ENCODE measurements at regions not wholly inside any gene's neighbourhood (a gene's known extent, or its start where the extent isn't known, plus 50 kb on each side); places are given as distances from the start of the nearest gene placed in this dataset.
"Not testable (repeated sequence)": the region's sequence is repeated elsewhere in the genome, so short reads cannot be mapped to it uniquely, and the experiment has no call there.

DNA sequence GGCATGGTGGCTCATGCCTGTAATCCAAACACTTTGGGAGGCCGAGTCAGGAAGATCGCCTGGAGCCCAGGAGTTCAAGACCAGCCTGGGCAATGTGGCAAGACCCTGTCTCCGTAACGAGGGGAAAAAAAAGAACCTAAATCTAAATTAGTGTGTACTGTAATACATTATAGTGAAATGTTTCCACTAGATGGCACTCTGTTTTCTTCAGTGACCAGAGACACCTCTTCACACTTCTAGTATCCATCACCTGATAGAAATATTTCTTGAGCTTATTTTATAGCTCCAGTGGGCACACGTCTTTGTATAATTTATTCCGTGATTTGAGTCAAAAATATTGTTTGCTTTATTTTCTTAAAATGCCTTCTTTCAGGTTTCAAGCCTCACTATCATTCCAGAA, 600.9 kb upstream of the DIPK2B start:
- no peak for ATAC-seq
- intact Hi-C loops (cut with micrococcal nuclease; ENCODE audit: unreplicated experiment) (no loop called here), in situ Hi-C loops (cut with HindIII; ENCODE audit: extremely low pct_ligation_motif_present, low pct_unique_long_range_greater_than_20kb) (no loop called here)
- Histone ChIP-seq H3K27me3 (ENCODE audit: control insufficient read depth in 1 of 2, insufficient read depth in 2 of 2, low read length in 2 of 2) (no peaks in the 10 kb centered on the region), H3K27ac (ENCODE audit: extremely low read length, insufficient read depth, low read length) (no peak overlapping the region), H3K4me1 (ENCODE audit: insufficient read depth, low read length) (no peaks in the 10 kb centered on the region), H3K4me3 (replicated peaks in 1 of 3; ENCODE audit: insufficient read depth in 1 of 3, low read depth in 2 of 3, low read length in 3 of 3) (no peak overlapping the region), H4K20me1 (ENCODE audit: insufficient read depth, low read length) (no peaks in the 10 kb centered on the region), H3K9ac (ENCODE audit: insufficient read depth, low read depth, low read length) (no peak overlapping the region), H3K36me3 (replicated peaks in 1 of 2; ENCODE audit: control insufficient read depth in 1 of 2, insufficient read depth in 2 of 2, low read length in 2 of 2) (no peaks in the 10 kb centered on the region), H3K9me3 (ENCODE audit: low read length) (no peaks in the 10 kb centered on the region), H3K79me2 (ENCODE audit: insufficient read depth, low read length) (peaks cover 3% of the 10 kb centered on the region), H2AFZ (ENCODE audit: low read length) (no peak overlapping the region), H3K4me2 (ENCODE audit: low read depth, low read length) (no peak overlapping the region)
- no peak for TF ChIP-seq SP140L (CRISPR knock-in tag; IDR thresholded peaks at IDR 0.05; ENCODE audit: borderline replicate concordance)
- TF ChIP-seq ATF1 (CRISPR knock-in tag; IDR thresholded peaks at IDR 0.05): no peak
- TF ChIP-seq, protein P1, sequence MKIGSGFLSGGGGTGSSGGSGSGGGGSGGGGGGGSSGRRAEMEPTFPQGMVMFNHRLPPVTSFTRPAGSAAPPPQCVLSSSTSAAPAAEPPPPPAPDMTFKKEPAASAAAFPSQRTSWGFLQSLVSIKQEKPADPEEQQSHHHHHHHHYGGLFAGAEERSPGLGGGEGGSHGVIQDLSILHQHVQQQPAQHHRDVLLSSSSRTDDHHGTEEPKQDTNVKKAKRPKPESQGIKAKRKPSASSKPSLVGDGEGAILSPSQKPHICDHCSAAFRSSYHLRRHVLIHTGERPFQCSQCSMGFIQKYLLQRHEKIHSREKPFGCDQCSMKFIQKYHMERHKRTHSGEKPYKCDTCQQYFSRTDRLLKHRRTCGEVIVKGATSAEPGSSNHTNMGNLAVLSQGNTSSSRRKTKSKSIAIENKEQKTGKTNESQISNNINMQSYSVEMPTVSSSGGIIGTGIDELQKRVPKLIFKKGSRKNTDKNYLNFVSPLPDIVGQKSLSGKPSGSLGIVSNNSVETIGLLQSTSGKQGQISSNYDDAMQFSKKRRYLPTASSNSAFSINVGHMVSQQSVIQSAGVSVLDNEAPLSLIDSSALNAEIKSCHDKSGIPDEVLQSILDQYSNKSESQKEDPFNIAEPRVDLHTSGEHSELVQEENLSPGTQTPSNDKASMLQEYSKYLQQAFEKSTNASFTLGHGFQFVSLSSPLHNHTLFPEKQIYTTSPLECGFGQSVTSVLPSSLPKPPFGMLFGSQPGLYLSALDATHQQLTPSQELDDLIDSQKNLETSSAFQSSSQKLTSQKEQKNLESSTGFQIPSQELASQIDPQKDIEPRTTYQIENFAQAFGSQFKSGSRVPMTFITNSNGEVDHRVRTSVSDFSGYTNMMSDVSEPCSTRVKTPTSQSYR (CRISPR knock-in tag; IDR thresholded peaks at IDR 0.05; ENCODE audit: borderline replicate concordance): no peak
- no peak for TF ChIP-seq ZNF788 (CRISPR knock-in tag; IDR thresholded peaks at IDR 0.05; ENCODE audit: borderline replicate concordance)
- TF ChIP-seq STAG1 (CRISPR knock-in tag; IDR thresholded peaks at IDR 0.05): peak; percentile 41
- TF ChIP-seq, protein P2, sequence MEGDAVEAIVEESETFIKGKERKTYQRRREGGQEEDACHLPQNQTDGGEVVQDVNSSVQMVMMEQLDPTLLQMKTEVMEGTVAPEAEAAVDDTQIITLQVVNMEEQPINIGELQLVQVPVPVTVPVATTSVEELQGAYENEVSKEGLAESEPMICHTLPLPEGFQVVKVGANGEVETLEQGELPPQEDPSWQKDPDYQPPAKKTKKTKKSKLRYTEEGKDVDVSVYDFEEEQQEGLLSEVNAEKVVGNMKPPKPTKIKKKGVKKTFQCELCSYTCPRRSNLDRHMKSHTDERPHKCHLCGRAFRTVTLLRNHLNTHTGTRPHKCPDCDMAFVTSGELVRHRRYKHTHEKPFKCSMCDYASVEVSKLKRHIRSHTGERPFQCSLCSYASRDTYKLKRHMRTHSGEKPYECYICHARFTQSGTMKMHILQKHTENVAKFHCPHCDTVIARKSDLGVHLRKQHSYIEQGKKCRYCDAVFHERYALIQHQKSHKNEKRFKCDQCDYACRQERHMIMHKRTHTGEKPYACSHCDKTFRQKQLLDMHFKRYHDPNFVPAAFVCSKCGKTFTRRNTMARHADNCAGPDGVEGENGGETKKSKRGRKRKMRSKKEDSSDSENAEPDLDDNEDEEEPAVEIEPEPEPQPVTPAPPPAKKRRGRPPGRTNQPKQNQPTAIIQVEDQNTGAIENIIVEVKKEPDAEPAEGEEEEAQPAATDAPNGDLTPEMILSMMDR (CRISPR knock-in tag; IDR thresholded peaks at IDR 0.05): peak; percentile 20; the same call in 1 of the 2 replicates
- TF ChIP-seq ZNF34 (CRISPR knock-in tag; IDR thresholded peaks at IDR 0.05; ENCODE audit: borderline replicate concordance): no peak
- TF ChIP-seq TBX2 (CRISPR knock-in tag; IDR thresholded peaks at IDR 0.05; ENCODE audit: borderline replicate concordance): no peak
- no peak for DNase-seq (ENCODE audit: low spot score)
- WGBS (ENCODE audit: low lambda C conversion rate): 85% methylated on average over 6 of the region's 6 CpGs
- POLR2A ChIA-PET: no interaction called here
- no peak for FAIRE-seq
- CTCF ChIA-PET (ENCODE audit: low intra/inter-chr PET ratio, low total read pairs): interaction anchor here (1.0 kb wide), 1 partner anchor 575 kb away, joined by 3 read pairs; no protein-coding TSS in a partner anchor
- BruUV-seq (replicated peaks): no TSS peak

DNA sequence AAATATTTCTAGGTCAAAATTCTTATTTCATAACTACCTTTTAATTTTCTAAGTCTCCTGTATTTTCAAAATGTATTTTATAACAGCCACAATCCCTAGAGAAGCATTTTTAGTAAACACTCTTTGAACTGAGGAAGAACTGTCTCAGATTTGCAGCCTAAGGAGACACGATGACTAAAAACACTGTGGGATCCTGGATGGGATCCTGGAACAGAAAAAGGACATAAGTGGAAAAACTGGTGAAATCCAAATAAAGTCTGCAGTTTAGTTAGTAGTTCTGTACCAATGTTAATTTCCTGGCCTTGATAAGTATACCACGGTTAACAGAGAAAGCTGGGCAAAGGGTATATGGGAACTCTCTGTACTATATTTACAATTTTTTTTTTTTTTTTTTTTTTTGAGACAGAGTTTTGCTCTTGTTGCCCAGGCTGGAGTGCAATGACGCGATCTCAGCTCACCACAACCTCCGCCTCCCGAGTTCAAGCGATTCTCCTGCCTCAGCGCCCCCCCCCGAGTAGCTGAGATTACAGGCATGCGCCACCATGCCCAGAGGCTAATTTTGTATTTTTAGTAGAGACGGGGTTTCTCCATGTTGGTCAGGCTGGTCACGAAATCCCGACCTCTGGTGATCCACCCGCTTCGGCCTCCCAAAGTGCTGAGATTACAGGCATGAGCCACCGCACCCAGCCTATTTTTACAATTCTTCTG, 600.2 kb upstream of the DIPK2B start:
- H3K9ac ChIP-seq (ENCODE audit: insufficient read depth, low read depth, low read length); H3K9me3 ChIP-seq (ENCODE audit: low read length); H4K20me1 ChIP-seq (ENCODE audit: insufficient read depth, low read length); in situ Hi-C loops (cut with HindIII; ENCODE audit: extremely low pct_ligation_motif_present, low pct_unique_long_range_greater_than_20kb); H3K4me3 ChIP-seq (replicated peaks in 1 of 3; ENCODE audit: insufficient read depth in 1 of 3, low read depth in 2 of 3, low read length in 3 of 3); ATAC-seq; H3K4me1 ChIP-seq (ENCODE audit: insufficient read depth, low read length); BruUV-seq (replicated peaks); H3K27me3 ChIP-seq (ENCODE audit: control insufficient read depth in 1 of 2, insufficient read depth in 2 of 2, low read length in 2 of 2); DNase-seq (ENCODE audit: low spot score); POLR2A ChIA-PET; H3K4me2 ChIP-seq (ENCODE audit: low read depth, low read length); H3K27ac ChIP-seq (ENCODE audit: extremely low read length, insufficient read depth, low read length); H2AFZ ChIP-seq (ENCODE audit: low read length); FAIRE-seq; H3K36me3 ChIP-seq (replicated peaks in 1 of 2; ENCODE audit: control insufficient read depth in 1 of 2, insufficient read depth in 2 of 2, low read length in 2 of 2); H3K79me2 ChIP-seq (ENCODE audit: insufficient read depth, low read length); intact Hi-C loops (cut with micrococcal nuclease; ENCODE audit: unreplicated experiment): not testable (repeated sequence)
- CTCF ChIA-PET (ENCODE audit: low intra/inter-chr PET ratio, low total read pairs): interaction anchor here (1.0 kb wide), 1 partner anchor 575 kb away, joined by 3 read pairs; no protein-coding TSS in a partner anchor
- WGBS (ENCODE audit: low lambda C conversion rate): 98% methylated on average over 15 of the region's 16 CpGs
